DMS79 (cell line): ENCODE measurements at regions not wholly inside any gene's neighbourhood (a gene's known extent, or its start where the extent isn't known, plus 50 kb on each side); places are given as distances from the start of the nearest gene placed in this dataset.
"Not testable (repeated sequence)": the region's sequence is repeated elsewhere in the genome, so short reads cannot be mapped to it uniquely, and the experiment has no call there.

Source experiments
- DNase-seq: peaks from one replicate; lab custom pipeline; 2025; lab: John Stamatoyannopoulos, UW

DNA sequence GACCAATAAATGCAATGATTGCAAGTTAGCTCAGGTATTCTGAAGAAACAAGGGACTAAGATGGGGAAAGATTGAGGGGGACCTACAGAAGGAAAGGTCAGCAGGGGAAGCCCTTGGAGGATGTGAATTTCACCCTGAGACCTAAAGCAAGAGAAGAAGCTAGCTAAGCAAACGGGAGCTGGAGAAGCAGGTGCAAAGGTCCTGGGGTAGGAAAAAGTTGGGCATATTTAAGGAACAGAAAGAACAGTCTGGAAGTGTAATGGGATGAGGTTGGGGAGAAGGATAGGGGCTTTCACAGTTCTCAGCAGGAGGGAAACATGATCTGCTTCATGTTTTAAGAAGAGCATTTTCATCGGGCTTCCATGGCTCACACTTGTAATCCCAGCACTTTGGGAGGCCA is 89.7 kb upstream of the SLC45A1 start:
- no peak for DNase-seq

DNA sequence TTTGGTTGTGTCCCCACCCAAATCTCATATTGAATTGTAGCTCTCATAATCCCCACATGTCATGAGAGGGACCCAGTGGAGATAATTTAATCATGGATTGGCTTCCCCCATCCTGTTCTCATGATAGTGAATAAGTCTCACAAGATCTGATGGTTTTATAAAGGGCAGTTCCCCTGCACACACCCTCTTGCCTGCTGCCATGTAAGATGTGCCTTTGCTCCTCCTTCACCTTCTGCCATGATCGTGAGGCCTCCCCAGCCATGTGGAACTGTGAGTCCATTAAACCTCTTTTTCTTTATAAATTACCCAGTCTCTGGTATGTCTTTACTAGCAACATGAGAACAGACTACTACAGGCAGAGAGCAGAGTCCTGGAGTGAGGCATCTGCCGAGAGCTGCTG is 90.2 kb upstream of the SLC45A1 start:
- not testable (repeated sequence) for DNase-seq

DNA sequence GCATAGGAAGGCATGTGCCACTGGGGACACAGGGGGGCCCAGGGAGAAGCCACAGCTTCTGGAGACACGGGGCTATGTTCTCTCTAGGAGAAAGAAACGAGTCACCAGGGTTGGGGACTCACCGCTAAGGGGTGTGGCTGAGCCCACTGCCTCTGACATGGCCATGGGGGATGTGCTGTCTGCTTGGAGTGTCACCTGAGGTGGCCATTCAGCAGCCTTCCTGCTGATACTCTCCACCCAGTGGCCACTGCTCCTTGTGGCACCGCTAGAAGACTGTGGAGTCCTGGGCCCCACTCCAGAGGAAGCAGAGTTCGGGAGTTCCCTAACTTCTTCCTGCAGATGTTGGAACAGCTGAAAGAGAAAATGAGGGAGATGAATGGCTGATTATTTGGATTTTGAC is 91.2 kb upstream of the SLC45A1 start:
- DNase-seq = no peak

- not testable (repeated sequence) for DNase-seq
These were observed 91.9 kb upstream of the SLC45A1 start for GRCh38 chr1:8226024-8226423.

DNA sequence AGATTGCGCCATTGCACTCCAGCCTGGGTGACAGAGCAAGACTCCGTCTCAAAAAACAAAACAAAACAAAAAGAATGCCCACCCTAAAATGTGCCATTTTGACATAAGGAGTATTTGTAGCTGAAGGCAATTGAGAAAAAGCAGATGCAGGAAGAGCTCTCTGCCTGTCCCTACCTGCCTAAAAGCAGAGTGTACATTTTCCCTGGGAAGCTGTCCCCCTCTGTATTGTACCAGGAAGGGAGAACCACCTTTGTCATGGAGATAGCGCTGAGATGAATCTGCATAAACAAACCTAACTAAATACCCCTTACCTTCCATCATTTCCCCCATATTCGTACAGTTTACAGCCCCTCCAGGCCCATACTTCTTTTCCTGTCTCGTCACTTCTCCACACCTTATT is 94.4 kb upstream of the SLC45A1 start:
- DNase-seq = no peak

- DNase-seq = no peak
These were observed 95.1 kb upstream of the SLC45A1 start for GRCh38 chr1:8222789-8223188.

GRCh38 chr1:8219530-8219929 is 98.4 kb upstream of the SLC45A1 start:
- no peak for DNase-seq

GRCh38 chr1:8218351-8219092 is 99.4 kb upstream of the SLC45A1 start:
- no peak for DNase-seq

DNA sequence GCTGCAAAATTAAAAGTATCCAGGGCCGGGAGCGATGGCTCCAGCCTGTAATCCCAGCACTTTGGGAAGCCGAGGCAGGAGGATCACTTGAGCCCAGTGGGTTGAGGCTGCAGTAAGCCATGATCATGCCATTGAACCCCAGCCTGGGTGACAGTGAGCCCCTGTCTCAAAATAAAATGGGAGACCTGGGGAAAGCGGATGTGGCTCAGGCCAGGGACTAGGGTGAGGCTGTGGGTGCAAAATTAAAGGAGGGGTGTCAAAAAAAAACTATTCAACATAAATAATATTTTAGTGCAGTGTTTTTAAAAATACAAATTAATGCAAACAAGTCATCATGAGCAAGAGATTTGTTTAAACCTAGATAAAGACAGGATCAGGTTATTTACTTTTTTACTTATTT is 100.1 kb upstream of the SLC45A1 start:
- DNase-seq = no peak

DNA sequence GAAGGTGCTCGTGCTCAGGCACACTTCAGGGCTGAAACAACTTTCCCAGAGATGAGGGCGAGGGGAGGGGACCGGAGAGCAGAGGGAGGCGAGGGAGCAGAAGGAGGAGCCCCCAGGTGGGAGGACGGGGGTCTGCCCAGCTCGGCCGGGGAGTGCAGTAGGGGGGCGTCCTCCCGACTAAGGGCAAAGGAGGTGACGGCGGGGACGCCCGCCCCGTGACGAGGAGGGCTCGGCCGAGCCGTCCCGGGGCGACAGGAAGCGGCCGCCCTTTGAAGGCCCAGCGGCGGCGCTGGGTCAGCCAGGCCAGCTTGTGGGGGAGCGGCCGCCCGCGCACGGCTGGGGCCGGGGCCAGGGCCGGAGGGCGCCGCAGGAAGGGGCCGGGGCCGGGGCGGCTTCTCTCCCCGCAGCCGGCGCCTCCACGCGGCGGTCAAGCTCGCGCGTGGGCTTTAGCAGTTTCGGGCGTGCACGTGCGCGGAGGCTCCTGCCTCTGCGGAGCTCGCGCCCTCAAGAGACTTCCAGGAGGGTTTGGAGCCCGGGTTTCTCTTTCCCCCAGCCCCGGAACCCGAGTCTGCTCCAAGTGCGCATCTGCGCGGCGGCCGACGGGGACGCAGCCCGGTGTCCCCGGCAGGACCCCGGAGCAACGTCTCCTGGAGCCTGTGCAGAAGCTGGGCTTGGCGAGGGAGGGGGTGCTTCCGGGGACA is 100.8 kb upstream of the SLC45A1 start:
- DNase-seq = no peak

GRCh38 chr1:8216005-8216404 is 101.9 kb upstream of the SLC45A1 start:
- DNase-seq = no peak

GRCh38 chr1:8214501-8215173 is 103.3 kb upstream of the SLC45A1 start:
- no peak for DNase-seq

DNA sequence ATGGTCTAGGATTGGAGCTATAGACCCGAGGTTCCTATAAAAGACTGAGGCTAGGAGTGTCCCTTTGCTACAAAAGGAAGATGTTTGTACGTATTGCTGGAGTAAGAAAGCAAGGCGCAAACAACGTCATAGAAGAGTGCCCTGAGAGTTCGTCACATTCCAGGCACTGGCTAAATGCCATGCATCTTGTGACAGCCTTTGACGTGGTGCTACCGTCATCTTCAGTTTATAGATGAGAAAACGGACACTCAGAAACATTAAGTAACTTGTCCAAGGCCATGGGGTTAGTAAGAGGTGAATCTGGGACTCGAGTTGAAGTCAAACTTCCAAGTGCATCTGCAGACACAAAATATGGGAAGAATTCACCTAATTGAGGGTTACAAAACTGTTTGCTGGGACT is 104.2 kb upstream of the SLC45A1 start:
- DNase-seq = no peak

DNA sequence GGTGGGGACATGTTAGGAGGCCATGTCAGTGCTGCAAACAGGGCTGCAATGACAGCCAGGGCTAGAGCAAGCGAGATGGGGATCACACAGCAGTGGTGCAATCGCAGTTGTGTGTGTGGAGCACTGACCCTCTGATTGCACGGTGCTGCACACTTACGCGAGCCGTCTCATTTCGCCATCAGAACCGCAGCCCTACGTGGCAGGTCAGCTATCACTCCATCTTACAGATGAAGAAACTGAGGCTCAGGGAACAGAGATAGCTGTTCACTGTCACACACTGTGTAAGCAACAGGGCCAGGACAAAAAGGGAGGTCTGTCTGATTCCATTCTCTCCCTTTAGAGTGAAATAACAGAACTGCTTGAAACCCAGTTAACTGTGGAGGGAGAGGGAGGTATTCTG is 104.8 kb upstream of the SLC45A1 start:
- DNase-seq = no peak

DNA sequence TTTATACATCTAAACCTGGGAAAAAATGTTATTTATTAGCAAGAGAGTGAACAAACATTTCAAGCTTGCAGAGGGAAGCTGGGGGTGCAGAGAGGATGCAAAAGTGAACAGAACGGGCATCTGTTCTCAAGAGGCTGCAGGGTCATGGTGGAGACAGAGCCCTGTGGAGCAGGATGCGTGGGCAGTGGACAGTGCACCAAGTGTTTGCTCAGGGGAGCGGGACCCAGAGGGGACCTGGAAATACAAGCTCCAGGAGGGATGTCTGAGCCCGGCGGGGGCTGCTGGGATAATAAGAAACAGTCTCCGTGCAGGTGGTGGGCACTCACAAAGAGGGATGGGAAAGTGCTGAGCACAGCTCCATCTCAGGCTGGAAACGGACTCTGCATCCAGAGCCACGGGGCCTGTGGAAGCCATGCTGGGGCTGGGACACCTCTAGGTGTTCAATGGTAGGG is 105.3 kb upstream of the SLC45A1 start:
- DNase-seq = no peak

- no peak for DNase-seq
These were observed 105.9 kb upstream of the SLC45A1 start for GRCh38 chr1:8211883-8212579.

DNA sequence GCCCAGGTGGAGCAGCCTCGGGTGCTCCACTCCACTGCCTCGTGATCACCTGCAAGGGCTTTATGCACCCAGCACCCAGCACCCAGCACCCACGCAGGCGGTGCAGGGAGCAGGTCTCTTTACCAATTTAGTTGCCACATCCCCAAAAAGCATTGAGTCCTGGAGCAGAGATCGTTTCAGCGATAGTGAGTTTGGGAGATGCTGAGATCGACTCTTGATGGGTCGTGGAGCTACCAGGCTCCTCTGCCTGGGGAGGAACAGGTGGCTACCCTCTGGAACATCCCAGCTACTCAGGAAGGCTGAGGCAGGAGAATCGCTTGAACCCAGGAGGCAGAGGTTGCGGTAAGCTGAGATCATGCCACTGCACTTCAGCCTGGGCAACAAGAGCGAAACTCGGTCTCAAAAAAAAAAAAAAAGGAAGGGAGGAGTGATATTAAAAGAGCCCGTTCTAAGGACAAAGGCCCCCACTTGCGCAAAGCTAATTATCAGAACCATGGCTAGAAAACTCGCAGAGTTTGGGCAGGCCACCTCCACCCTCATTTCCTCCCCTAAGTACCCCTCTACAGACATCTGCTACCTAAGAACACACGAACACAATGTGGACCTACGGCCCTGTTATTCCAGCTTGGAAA is 106.5 kb upstream of the SLC45A1 start:
- no peak for DNase-seq

DNA sequence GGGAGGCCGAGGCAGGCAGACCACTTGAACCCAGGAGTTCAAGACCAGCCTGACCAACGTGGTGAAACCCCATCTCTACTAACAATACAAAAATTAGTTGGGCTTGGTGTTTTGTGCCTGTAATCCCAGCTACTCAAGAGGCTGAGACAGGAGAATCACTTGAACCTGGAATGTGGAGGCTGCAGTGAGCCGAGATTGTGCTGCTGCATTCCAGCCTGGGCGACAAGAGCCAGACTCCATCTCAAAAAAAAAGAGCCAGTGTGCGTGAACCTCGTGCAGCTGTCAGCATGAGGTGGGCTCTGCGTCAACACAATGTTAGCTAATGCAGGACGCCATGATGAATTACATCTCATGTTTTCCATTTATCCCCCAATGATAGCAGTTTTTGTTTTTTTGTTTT is 110.7 kb upstream of the SLC45A1 start:
- no peak for DNase-seq

- DNase-seq = no peak
These were observed 111.5 kb upstream of the SLC45A1 start for GRCh38 chr1:8206391-8206790.

DNA sequence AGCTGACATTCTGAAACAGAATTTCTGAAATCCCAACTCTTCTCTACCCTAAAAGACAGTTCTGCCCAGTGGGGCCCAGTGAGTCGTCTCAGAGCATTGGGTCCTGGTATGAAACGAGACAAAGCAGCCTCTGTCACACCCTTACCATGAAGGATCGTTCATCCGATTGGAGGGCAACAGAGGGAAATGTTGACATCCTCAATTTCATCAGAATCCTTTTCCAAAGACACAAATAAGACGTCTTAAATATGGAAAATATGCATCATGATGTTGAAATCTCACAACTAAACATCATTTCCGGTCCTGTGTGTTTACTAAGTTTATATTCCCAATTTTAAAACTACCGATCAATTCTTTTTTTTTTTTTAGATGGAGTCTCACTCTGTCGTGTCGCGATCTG is 112.1 kb upstream of the SLC45A1 start:
- DNase-seq = no peak

DNA sequence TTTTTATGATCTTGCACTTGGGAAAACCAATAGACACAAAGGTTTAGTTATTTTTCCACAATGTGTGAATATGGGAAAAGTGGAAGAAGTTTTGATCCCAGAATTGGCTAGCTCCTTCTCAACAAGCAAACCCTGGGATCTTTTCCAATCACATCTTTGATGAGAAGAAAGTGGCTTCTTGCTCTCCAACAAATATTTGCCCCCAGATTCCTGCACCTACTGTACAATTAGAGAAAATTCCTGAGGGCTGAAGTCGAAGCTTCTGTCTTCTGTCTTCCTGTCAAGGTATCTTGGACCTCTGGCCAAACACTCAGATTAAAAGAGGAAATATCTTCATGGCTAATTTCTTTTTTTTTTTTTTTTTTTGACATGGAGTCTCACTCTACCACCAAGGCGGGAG is 113.1 kb upstream of the SLC45A1 start:
- DNase-seq = no peak

DNA sequence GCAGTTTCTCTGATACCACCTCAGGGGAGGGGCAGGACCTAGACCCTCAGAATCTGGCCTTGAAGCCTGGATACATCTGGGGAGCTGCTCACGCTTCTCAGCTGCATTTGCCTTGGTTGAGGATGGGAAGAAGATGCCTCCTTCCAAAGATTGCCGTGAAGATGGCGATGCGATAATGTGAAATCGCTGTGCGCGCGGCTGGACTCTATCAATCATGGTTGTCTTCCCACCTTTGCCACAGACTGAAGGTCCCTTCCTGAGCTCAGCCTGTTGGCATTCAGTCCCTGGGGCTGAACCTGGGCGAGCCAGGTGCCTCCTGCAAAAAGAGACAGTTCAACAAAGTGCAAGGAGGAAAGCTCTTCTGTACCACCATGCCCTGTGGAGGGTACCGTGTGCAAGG is 114.4 kb upstream of the SLC45A1 start:
- no peak for DNase-seq
